ENCODE measurements at regions not wholly inside any gene's neighbourhood (a gene's known extent, or its start where the extent isn't known, plus 50 kb on each side); places are given as distances from the start of the nearest gene placed in this dataset.

GRCh38 chr2:220167956-220168355 lies 540.5 kb downstream of the SLC4A3 start:
- no peak for DNase-seq (ENCODE audit: low spot score)

GRCh38 chr2:220168891-220169546 lies 541.6 kb downstream of the SLC4A3 start:
- DNase-seq (ENCODE audit: low spot score): no peak

GRCh38 chr2:220174826-220175225 lies 547.4 kb downstream of the SLC4A3 start:
- DNase-seq (ENCODE audit: low spot score): no peak

GRCh38 chr2:220175967-220176366 lies 548.5 kb downstream of the SLC4A3 start:
- no peak for DNase-seq (ENCODE audit: low spot score)

- no peak for DNase-seq (ENCODE audit: low spot score)
Observed at GRCh38 chr2:220178991-220179695, 551.7 kb downstream of the SLC4A3 start.

- DNase-seq (ENCODE audit: low spot score): no peak
Observed at GRCh38 chr2:220181165-220181564, 553.7 kb downstream of the SLC4A3 start.

GRCh38 chr2:220182790-220183189 lies 555.4 kb downstream of the SLC4A3 start:
- DNase-seq (ENCODE audit: low spot score): no peak

GRCh38 chr2:220185766-220186305 lies 558.4 kb downstream of the SLC4A3 start:
- DNase-seq (ENCODE audit: low spot score): no peak

GRCh38 chr2:220188031-220188430 lies 560.6 kb downstream of the SLC4A3 start:
- DNase-seq (ENCODE audit: low spot score): peak; percentile 97

- DNase-seq (ENCODE audit: low spot score): peak; percentile 9
Observed at GRCh38 chr2:220191031-220191430, 563.6 kb downstream of the SLC4A3 start.

- DNase-seq (ENCODE audit: low spot score): no peak
Observed at GRCh38 chr2:220191737-220192136, 564.3 kb downstream of the SLC4A3 start.

- peak; percentile 77 for DNase-seq (ENCODE audit: low spot score)
Observed at GRCh38 chr2:220192994-220193753, 565.7 kb downstream of the SLC4A3 start.

GRCh38 chr2:220194630-220195584 lies 567.5 kb downstream of the SLC4A3 start:
- DNase-seq (ENCODE audit: low spot score): peak; percentile 51

- DNase-seq (ENCODE audit: low spot score): no peak
Observed at GRCh38 chr2:220198896-220199295, 571.5 kb downstream of the SLC4A3 start.

GRCh38 chr2:220202066-220202465 lies 574.6 kb downstream of the SLC4A3 start:
- DNase-seq (ENCODE audit: low spot score): no peak

GRCh38 chr2:220209093-220209492 lies 581.7 kb downstream of the SLC4A3 start:
- no peak for DNase-seq (ENCODE audit: low spot score)

GRCh38 chr2:220209751-220210150 lies 582.3 kb downstream of the SLC4A3 start:
- DNase-seq (ENCODE audit: low spot score): no peak

- DNase-seq (ENCODE audit: low spot score): no peak
Observed at GRCh38 chr2:220212296-220213080, 585.1 kb downstream of the SLC4A3 start.

GRCh38 chr2:220215785-220216184 lies 588.4 kb downstream of the SLC4A3 start:
- no peak for DNase-seq (ENCODE audit: low spot score)

GRCh38 chr2:220219371-220219770 lies 591.9 kb downstream of the SLC4A3 start:
- DNase-seq (ENCODE audit: low spot score): no peak

GRCh38 chr2:220220009-220220408 lies 592.6 kb downstream of the SLC4A3 start:
- no peak for DNase-seq (ENCODE audit: low spot score)

Measured in kidney tubule cell (primary cell).